ENCODE measurements at regions not wholly inside any gene's neighbourhood (a gene's known extent, or its start where the extent isn't known, plus 50 kb on each side); places are given as distances from the start of the nearest gene placed in this dataset.

DNA sequence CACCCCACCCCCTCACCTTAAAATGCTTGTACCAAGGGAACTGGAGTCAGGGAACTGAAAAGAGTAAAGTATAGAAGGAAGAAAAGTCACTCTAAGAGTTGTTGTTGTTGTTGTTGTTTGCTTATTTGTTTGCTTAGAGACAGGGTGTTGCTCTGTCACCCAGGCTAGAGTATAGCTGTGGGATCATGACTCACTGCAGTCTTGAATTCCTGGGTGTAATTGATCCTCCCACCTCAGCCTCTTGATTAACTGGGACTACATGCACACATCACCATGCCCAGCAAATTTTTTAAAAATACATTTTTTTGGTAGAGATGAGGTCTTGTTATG lies 681.6 kb upstream of the GJE1 start:
- in situ Hi-C loops (cut with MboI; ENCODE audit: low pct_unique_long_range_greater_than_20kb, low sequenced_read_pairs), result no loop called here
- no peak for DNase-seq

DNA sequence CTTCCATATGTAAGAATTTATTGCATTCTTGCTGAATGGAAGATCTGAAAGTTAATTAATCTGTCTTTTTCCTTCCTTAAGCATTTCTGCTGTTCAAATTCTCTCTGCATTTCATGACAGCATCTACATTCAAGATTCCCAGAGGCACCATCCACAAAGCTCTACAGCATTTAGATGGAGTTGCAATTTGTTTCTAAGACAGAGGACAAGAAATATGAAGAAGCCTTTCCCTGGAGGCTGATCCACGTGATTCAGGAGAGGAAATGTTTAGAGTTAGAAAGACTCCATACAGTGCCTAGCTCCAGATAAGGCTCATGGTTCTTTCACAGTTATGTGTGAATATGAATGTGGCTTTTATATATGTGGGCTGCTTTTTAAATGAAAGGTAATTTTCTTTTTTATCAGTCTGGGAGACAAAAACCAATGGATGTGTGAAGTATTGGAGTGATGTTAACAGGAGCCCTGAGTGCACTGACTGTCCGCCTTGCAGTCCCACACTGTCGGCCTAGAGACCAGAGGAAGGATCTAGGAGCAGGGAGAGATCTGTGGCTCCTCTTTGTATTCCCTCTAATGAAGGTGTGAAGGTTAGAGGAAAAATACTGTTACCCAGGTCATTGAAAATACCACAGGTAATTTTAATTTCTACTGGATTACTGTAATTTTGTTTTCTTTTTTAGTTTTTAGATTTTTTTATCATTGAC lies 686.6 kb upstream of the GJE1 start:
- no peak for DNase-seq
- in situ Hi-C loops (cut with MboI; ENCODE audit: low pct_unique_long_range_greater_than_20kb, low sequenced_read_pairs), result no loop called here

DNA sequence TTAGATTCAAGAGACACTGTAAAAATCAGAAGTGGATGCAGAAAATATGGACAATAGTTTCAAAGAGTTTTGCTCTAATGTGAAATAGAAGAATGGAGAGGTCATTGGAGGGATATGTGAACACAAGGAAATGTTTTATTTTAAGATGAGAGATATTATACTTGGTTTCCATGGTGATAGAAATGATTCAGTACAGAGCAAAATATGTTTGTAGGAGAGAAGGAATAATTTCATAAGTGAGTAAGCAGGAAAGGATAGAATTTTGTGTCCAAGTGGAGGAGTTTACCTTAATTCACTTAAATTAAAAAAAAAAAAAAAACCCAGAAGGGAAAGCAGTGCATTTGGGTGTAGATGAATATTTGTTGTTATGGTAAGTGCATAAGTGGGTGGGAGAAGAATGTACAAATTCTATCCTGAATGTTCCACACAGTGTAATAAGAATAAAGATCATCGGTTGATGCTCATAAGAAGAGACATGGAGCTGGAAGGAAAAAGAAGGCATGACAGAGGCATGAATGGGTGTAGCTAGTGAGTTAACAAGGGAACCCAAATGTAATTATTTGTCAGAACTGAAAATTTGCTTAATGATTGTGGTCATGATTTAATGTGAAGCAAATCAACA lies 688.9 kb upstream of the GJE1 start:
- no peak for DNase-seq
- in situ Hi-C loops (cut with MboI; ENCODE audit: low pct_unique_long_range_greater_than_20kb, low sequenced_read_pairs), result no loop called here

DNA sequence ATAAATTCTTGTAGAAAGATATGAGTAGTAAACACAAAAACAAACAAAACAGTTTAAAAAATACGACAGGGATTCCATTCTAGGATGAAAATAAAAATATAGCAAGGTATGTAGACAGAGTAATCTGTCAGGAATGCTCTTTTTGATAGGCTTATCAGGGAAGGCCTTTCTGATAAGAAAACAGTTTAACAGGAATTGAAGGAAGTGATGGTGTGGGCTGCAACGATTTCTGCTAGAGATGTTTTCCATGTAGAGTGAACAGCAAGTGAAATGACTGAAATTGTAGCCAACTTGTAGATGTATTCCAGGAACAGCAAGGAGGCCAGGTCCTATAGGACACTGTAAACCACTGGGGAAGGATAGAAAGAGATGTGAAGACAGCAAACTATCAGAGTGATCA lies 689.7 kb upstream of the GJE1 start:
- in situ Hi-C loops (cut with MboI; ENCODE audit: low pct_unique_long_range_greater_than_20kb, low sequenced_read_pairs), result no loop called here
- DNase-seq, result no peak

DNA sequence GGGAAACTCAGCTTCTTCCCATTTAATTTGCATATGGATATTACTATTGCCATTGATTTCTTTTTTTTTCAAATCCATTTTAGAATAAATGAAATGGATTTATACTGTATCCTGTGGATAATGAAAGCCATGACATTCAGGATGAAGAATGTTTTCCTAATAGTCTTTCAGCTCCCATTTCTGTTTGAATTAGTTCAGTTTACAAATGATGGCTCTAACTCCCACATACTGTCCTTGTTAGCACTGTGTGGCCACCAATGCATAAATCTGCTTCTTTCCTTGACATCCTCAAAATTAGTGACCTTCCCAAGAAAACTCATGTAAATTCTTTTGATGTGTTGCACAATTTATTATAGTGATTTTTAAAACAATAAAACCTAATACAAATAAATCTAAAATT lies 693.2 kb upstream of the GJE1 start:
- no peak for DNase-seq
- in situ Hi-C loops (cut with MboI; ENCODE audit: low pct_unique_long_range_greater_than_20kb, low sequenced_read_pairs), result no loop called here

DNA sequence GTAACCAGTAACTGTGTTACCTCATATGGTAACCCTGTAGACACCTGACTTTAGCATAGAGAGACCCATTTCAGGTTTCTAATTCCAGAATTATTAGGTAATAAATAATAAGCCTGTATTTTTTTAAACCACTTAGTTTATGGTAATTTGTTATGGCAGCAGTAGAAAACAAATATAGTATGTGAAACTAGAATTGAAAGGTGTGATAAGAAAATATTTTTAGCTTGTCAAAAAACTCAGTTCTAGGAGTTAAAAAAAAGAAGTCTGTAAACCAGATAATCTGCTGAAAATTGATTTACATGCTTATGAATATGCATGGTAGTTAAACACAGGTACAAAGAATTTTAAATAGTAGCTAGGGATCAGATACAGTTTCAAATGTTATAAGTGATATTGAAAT lies 695.0 kb upstream of the GJE1 start:
- in situ Hi-C loops (cut with MboI; ENCODE audit: low pct_unique_long_range_greater_than_20kb, low sequenced_read_pairs), result no loop called here
- no peak for DNase-seq

DNA sequence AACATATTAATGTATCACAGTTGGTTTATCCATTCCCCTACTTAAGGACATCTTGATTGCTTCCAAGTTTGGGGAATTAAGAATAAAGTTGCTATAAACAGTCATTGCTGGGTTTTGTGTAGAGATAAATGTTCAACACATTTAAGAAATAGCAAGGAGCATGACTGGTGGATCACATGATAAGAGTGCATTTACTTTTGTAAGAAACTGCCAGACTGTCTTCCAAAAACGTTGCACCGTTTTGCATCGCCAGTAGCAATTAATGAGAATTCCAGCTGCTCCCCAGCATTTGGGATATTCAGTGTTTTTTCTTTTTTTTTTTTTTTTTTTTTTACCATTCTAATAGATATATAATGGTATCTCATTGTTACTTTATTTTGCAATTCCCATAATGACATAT lies 695.7 kb upstream of the GJE1 start:
- in situ Hi-C loops (cut with MboI; ENCODE audit: low pct_unique_long_range_greater_than_20kb, low sequenced_read_pairs), result no loop called here
- DNase-seq, result no peak

DNA sequence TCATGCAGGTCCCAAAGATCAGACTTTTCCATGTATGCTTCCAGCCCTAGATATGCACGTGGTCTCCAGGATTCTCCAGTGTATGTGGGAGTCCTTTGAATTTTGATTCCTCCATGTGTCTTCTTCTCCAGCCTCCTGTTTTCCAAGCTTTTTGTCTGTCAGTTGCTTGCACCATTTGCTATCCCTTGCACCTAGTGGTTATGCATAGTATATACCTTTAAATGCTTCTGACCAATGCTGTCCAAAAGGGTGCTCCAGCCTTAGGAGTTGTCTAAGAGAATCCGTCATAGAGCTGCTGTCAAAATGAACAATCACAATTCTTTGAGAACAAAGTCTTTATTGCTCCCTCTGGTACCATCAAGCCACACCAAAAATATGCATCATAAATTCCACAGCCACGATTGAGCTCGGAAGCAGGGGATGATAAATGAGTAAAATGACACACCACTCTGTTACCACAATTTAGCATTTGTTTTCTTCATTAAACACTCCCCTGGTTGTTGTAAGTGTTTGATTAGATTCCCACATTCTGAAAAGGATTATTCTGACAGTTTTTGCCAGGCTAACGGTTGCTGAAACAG lies 706.2 kb upstream of the GJE1 start:
- DNase-seq, result no peak
- in situ Hi-C loops (cut with MboI; ENCODE audit: low pct_unique_long_range_greater_than_20kb, low sequenced_read_pairs), result no loop called here

DNA sequence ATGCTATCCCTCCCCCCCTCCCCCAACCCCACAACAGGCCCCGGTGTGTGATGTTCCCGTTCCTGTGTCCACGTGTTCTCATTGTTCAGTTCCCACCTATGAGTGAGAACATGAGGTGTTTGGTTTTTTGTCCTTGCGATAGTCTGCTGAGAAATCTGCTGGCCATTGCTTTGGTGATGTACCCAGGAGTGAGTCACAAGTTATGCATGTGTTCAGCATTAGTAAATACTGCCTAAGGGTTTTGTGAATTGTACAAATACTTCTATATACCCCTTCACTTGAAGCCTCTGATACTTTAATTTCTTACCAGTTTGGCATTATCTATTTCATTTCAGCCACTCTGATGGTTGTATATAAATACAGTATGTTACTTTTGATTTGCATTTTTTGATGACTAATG lies 711.3 kb upstream of the GJE1 start:
- DNase-seq, result no peak
- in situ Hi-C loops (cut with MboI; ENCODE audit: low pct_unique_long_range_greater_than_20kb, low sequenced_read_pairs), result no loop called here

DNA sequence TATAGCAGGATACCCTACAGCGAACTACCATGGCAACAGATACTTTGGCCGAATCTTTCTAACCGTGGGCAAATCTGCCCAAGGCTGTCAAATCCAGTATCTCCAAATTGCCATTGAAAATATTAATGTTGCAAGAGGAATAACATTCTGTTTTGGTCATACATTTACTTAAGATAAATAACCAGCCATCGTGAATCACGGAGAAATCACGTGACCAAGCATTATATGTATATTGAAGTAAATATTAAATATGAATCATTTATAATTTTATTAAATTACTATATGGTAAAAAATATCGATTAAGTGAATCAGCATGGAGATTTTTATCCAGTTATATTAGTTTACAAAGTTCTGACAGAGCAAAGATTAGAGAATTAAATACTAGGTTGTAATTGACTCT lies 714.6 kb upstream of the GJE1 start:
- no peak for DNase-seq
- in situ Hi-C loops (cut with MboI; ENCODE audit: low pct_unique_long_range_greater_than_20kb, low sequenced_read_pairs), result no loop called here

DNA sequence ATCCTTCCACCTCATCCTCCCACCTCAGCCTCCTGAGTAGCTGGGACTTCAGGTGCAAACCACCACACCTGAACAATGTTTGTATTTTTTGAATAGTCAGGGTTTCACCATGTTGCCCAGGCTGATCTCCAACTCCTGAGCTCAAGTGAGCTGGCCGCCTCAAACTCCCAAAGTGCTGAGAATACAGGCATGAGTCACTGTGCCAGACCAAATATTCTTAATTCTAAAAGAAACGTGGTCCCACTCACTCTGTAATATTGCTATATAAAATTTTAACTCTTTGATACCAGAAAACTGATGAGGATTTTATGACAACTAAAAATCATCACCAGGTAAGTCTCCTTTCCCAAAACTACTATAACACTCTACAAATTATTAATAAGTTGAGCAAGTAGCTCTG lies 716.8 kb upstream of the GJE1 start:
- no peak for DNase-seq
- in situ Hi-C loops (cut with MboI; ENCODE audit: low pct_unique_long_range_greater_than_20kb, low sequenced_read_pairs), result no loop called here

DNA sequence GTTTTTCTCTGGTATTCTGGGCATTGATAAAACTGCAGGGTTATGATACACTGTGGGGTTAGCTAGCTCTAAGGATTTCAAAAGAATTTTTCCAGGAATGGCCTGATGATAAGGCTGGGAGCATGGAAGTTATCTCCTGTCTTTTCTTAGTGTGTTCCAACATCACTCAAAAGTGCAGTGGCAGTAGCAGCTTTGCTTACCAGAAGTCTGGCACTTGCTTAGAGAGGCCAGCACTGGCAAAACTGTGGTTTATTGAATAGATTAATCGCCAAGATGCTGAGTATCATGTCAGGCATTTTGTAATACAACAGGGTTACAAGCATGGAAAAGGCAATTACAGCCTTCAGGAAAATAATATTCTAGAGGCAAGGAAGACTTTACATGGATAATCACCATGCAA lies 719.5 kb upstream of the GJE1 start:
- DNase-seq, result no peak
- in situ Hi-C loops (cut with MboI; ENCODE audit: low pct_unique_long_range_greater_than_20kb, low sequenced_read_pairs), result no loop called here

DNA sequence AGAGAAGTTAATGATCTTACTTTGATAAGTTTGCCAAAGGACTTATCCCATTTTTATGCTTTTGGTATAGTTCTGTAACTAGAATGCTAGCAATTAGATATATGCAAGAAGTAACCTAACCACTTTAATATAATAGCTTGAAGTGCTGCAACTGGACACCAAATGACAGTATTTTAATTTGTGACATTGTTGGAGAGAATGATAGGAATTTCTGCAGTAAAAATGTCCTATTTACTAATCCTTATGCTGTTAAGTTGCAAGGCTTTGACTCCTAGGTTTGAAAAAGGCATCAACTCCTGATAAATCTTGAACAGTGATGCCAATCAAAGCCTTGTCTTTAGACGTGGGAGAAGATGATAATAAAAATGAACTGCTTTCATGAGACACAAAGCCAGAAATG lies 726.0 kb upstream of the GJE1 start:
- in situ Hi-C loops (cut with MboI; ENCODE audit: low pct_unique_long_range_greater_than_20kb, low sequenced_read_pairs), result no loop called here

DNA sequence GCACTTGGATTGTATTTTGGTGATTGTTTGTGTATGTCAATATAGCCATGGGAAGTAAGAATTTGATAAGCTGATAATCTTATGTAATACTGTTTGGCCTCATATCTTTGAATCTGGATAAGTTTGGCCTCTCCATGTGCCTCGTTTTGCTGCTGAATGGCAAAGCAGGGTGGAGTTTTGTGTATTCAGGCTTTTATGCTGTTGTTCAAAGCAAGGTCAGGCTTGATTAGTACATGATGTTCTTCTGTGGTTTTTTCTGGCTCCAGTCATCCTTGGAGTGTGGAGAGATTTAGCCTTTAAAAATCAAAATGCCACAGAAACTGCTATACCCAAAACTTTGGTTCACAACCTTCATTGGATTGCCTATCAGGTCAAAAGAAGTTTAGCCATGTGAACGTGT lies 728.9 kb upstream of the GJE1 start:
- in situ Hi-C loops (cut with MboI; ENCODE audit: low pct_unique_long_range_greater_than_20kb, low sequenced_read_pairs), result no loop called here
- no peak for DNase-seq

More for the DNA sequence above, 726.0 kb upstream of the GJE1 start:
- no peak for DNase-seq

DNA sequence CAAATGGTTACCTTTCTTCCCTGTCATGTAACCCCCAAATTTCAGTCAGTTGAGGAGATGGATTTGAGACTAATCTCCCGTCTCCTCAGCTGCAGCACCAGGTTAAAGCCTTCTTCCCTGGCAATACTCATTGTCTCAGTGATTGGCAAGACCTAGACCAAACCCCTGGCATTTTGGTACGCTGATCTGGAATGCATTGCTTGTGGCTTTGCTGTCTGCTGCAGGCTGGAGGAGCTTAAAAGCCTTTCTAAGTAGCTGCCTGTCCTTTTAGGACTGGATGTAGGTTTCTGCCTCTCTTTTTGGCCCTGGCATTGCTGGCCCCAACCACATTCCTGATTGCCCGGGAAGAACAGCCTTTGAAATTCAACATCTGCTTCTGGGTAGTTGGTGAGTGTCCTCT lies 729.6 kb upstream of the GJE1 start:
- no peak for DNase-seq
- in situ Hi-C loops (cut with MboI; ENCODE audit: low pct_unique_long_range_greater_than_20kb, low sequenced_read_pairs), result no loop called here

DNA sequence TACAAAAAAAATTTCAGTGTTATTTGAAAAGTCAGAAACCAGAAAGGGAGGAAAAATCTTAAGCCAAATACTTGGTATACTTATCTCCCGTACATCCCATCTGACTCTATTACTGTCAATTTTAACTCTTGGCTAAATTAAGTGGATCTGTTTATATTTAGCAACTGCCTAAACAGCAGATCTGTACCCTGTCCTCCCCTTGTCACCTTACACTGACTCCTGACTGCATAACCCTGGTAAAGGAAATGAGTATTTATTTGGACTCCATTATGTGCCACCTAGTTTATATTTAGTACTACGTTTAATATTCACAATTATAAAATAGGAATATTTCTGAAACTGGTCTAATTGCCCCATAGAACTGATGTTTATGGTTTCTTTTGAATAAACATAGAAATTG lies 730.2 kb upstream of the GJE1 start:
- in situ Hi-C loops (cut with MboI; ENCODE audit: low pct_unique_long_range_greater_than_20kb, low sequenced_read_pairs), result no loop called here

DNA sequence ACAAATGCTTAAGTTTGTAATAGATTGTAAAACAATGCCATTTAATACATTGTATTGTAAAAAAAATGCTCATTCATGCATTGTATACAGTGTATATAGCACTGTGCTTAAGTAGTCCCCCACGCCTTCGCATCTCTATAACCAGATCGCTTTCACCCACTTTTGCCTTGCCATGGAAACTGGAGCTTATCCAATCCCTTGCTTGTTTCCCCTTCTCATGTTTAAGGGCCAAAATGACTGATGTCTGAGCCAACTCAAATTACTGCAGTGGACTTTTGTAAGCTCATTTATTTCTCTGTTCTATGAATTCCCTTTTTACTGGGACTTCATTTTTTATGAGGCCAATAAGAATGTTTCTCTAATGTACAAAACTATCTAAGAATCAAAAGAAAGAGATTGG lies 730.9 kb upstream of the GJE1 start:
- DNase-seq, result no peak
- in situ Hi-C loops (cut with MboI; ENCODE audit: low pct_unique_long_range_greater_than_20kb, low sequenced_read_pairs), result no loop called here

More for the DNA sequence above, 730.2 kb upstream of the GJE1 start:
- DNase-seq, result no peak

DNA sequence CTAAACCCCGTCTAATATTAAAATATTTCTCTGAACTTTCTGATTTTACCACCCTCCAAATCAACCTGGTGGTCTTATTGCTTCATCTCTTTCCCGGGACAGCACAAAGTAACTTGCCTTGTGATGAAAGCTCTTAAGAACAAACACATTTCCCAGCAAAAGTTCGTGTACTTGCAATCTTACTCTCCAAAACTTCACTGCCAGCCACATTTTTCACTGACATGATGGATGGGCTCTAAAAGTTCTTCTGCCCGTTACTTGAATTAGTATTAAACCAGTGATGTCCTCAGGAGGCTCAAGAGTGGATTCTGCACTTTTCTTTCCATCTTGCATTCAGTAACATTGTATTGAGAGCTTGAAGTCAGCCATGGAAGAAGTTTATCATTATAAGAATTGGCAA lies 731.6 kb upstream of the GJE1 start:
- no peak for DNase-seq
- in situ Hi-C loops (cut with MboI; ENCODE audit: low pct_unique_long_range_greater_than_20kb, low sequenced_read_pairs), result no loop called here

DNA sequence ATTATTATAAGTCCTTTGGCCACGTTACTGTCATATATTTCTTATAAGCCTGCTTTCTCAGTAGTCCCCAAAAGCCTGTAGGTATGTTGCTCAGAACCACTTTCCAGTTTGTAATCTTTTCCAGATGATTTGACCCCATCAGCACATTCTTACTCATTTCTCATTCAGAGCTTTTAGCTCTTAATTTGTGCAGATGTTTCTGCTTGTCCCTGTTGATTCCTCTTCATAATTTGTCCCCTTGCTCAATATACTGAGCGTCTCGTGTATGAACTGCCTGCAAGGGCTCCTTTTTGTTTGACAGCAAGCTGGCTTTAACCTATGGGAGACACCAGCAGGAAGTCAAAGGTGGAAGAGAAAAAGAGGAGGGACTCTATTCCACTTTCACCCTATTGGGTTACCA lies 733.8 kb upstream of the GJE1 start:
- in situ Hi-C loops (cut with MboI; ENCODE audit: low pct_unique_long_range_greater_than_20kb, low sequenced_read_pairs), result no loop called here
- no peak for DNase-seq

DNA sequence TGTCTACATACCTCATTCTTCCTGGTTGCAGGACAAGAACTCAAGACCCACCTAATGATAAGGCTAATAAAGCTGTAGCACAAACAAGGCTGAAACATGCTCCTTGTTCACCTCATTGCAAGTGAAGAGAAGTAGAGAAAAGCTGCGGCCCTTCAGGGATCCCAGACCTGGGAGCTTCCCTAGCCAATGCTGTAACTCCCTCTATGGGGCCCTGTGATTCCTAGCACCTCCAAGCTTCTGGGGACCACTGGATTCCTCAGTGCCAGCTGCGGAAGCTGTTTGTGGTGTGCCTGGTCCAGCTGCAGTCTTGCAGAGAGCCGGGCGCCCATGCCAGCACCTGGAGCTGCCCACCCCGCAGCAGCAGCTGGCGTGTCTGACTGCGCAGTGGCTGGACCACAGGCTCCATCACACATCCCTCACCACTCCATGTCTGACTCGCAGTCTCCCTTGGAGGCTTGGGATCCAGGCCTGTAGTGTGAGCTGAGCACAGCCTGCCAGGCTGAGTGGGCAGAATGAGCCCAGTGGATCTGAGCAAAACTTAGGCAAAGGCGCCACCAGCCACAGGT lies 737.2 kb upstream of the GJE1 start:
- in situ Hi-C loops (cut with MboI; ENCODE audit: low pct_unique_long_range_greater_than_20kb, low sequenced_read_pairs), result no loop called here
- DNase-seq, result no peak

DNA sequence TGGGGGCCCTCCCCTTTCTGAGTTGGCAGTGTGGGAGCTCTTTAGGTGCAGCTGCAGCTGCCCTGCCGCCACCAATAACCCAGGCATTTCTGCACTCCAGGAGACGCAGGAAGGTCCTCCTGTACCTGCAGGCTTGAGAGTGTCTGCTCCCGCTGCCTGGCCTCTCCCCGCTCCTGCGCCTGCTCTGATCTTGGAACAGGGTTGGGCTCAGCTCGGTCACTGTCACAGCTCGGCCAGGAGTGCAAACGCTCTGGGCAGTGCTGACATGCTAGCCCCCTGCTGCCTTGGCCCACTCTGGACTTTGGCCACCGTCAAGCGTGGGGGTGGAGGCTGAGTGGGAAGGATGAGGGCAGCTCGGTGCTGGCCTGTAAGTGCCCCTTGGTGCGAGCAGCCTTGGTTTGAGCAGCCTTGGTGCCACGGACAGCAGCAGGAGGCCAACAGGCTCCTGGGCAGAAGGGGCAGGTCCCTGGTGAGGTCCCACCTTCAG lies 738.1 kb upstream of the GJE1 start:
- in situ Hi-C loops (cut with MboI; ENCODE audit: low pct_unique_long_range_greater_than_20kb, low sequenced_read_pairs), result no loop called here
- DNase-seq, result no peak
